GM23338 (cell line): ENCODE measurements at regions not wholly inside any gene's neighbourhood (a gene's known extent, or its start where the extent isn't known, plus 50 kb on each side); places are given as distances from the start of the nearest gene placed in this dataset.

Experiments
- CREB1 ChIP-seq: fragments of 250-450 bp; sonication (Bioruptor Pico); IDR thresholded peaks from 2 replicates; pipeline ENCODE4 v1.5.0; 2020; ENCODE audit warnings: low read depth, mild to moderate bottlenecking, moderate library complexity
- CTCF ChIP-seq, 2 experiments: fragments of 200-600 bp in 1 of 2; sonication (generic) in 1 of 2; conservative IDR thresholded peaks; 2 replicates each; pipeline versions ENCODE4 v1.5.1 to v1.6.1; 2016 to 2017; ENCODE audit warnings: antibody characterized with exemption in 2 of 2, low read depth in 2 of 2, mild to moderate bottlenecking in 2 of 2, moderate library complexity in 1 of 2
- JUNB ChIP-seq: IDR thresholded peaks from one replicate; pipeline ENCODE4 v1.6.1; 2016; ENCODE audit warnings: antibody characterized with exemption; ENCODE audit not compliant: unreplicated experiment
- POLR2AphosphoS5 ChIP-seq: IDR thresholded peaks from 2 replicates; pipeline ENCODE4 v1.6.1; 2016; ENCODE audit warnings: antibody characterized with exemption, low read depth
- TF ChIP-seq, protein P1 (sequence below): IDR thresholded peaks from 2 replicates; pipeline ENCODE4 v1.6.1; 2016; ENCODE audit warnings: antibody characterized with exemption

DNA sequence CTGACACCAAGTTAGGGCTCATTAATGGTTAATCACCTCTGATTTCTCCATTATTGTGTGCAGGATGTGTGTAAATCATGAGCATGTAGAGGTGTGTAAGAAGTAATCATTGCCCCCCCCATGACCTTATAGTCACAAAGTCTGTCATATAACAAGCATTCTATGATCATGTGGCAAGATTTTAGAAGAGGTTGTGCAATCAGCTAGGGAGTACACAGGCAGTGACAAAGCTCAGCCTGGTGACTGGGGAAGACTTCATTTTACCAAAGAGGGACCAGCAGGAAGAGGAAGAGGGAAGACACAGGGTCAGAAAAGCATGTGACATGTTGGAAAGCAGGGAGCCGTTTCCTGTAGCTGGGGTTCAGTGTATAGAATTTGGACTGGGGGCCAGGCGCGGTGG is 176.5 kb upstream of the LARGE1 start:
- TF ChIP-seq CTCF (conservative IDR thresholded peaks at IDR 0.05; ENCODE audit: low read depth in 2 of 2) (no peak), JUNB (no peak), POLR2AphosphoS5 (no peak), CREB1 (no peak)
- TF ChIP-seq, protein P1, sequence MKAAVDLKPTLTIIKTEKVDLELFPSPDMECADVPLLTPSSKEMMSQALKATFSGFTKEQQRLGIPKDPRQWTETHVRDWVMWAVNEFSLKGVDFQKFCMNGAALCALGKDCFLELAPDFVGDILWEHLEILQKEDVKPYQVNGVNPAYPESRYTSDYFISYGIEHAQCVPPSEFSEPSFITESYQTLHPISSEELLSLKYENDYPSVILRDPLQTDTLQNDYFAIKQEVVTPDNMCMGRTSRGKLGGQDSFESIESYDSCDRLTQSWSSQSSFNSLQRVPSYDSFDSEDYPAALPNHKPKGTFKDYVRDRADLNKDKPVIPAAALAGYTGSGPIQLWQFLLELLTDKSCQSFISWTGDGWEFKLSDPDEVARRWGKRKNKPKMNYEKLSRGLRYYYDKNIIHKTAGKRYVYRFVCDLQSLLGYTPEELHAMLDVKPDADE = no peak
